NCI-H345 treated with DMSO at 0.1 percent for 48 hours (cell line): ENCODE measurements at regions not wholly inside any gene's neighbourhood (a gene's known extent, or its start where the extent isn't known, plus 50 kb on each side); places are given as distances from the start of the nearest gene placed in this dataset.
"Not testable (repeated sequence)": the region's sequence is repeated elsewhere in the genome, so short reads cannot be mapped to it uniquely, and the experiment has no call there.

ENCODE experiments used
- DNase-seq: peaks from one replicate; lab custom pipeline; 2025; ENCODE audit not compliant: unreplicated experiment; lab: John Stamatoyannopoulos, UW

DNA sequence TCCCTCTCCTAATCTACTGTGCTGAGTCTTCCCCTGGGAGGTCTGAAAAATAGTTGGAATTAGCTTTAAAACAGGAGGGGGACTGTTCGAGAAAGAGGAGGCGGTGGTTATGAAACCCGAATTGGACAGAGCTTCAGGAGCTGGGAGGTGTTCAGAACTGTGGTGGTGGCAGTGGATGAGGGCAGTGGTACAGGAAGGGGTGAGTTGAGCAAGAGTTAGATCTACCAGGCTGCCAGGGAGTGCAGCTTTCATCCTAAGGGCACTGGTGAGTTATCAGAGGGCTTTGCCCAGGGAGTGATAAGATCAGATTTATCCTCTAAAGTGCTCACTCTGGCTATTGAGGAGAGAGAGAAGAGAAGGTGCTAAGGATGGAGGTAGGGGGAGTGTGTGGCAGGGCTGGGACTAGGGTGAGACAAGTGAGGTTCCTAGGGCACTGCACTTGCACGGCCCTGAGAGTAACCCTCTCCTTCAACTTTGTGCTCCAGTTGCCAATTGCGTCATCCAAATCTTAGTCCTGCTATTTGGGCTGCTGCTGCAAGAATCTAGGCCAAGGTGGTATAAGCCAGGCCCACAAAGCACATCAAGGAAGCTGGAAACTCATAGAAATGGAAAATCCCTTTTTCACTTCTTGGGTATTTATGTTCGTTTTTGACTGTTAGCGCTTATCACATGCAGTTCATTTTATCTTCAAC is 540.3 kb downstream of the XYLT1 start:
- DNase-seq = no peak

DNA sequence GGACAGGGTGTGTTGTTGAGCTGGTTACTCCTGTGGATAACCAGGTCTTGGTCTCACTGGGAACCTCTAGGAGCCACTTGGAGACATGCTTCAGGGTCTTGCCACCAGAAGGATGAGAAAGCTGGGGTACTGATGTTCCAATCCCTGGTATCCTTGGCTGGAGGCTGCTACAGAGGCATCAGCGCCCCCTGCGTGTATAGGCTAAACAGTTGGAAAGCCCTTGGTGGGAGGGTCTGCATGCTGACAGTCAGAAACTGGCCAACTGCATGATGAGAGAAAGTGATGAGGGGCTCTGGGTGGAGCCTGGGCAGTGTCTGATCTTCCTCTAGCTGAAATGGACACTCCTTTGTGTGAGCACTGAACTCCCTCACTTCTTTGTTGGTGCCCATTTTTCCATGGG is 536.9 kb downstream of the XYLT1 start:
- DNase-seq = no peak

- DNase-seq = no peak
These were observed 536.1 kb downstream of the XYLT1 start for GRCh38 chr16:16934660-16935059.

- DNase-seq = not testable (repeated sequence)
These were observed 534.9 kb downstream of the XYLT1 start for GRCh38 chr16:16935909-16936308.

DNA sequence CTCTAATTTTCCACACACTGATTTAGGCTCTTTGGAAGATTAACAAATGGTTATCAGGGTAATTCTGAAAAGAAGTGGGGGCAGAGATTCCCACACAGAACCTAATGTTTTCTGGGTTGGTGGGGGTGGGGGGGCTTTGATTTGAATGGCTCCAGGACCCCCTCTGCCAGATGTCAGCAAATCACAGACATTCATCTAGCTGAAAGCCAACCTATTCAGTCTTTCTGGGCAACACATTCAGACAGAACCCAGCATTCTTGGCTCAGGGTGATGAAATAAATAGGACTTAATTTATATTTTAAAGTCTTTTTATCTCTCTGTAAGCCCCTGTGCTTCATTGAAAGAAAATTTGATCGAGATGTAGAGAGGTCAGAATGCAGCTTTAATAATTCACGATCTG is 533.2 kb downstream of the XYLT1 start:
- DNase-seq = no peak

- no peak for DNase-seq
These were observed 532.8 kb downstream of the XYLT1 start for GRCh38 chr16:16938009-16938408.

GRCh38 chr16:16938980-16939379 is 531.8 kb downstream of the XYLT1 start:
- DNase-seq = no peak

DNA sequence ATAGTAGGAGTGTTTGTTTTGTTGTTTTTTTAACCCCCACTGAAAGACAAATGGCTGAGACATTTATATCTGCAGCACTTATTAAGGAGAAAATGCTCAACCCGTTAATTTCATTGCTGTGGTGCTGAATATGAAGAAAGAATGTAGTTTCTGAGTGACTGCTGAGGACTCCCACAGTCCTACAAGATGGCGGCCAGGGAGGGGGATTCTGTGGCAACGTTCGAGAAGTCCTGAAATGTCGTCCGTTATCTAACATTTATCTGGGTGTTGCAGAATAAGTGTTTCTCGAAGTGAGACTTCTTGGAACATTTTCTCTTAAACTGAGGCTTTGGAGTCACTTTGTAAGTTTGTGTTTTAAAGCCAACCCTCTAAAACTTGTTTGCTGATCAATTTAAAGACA is 530.4 kb downstream of the XYLT1 start:
- no peak for DNase-seq

DNA sequence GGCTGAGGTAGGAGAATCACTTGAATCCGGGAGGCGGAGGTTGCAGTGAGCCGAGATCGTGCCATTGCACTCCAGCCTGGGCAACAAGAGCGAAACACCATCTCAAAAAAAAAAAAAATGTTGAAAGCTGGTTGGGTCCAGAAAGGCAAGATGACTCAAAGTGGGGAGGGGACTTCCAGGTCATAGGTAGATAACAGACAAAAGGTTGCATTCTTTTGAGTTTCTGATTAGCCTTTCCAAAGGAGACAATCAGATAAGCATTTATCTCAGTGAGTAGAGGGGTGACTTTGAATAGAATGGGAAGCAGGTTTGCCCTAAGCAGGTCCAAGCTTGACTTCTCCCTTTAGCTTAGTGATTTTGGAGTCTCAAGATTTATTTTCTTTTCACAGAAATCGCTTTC is 527.9 kb downstream of the XYLT1 start:
- not testable (repeated sequence) for DNase-seq

DNA sequence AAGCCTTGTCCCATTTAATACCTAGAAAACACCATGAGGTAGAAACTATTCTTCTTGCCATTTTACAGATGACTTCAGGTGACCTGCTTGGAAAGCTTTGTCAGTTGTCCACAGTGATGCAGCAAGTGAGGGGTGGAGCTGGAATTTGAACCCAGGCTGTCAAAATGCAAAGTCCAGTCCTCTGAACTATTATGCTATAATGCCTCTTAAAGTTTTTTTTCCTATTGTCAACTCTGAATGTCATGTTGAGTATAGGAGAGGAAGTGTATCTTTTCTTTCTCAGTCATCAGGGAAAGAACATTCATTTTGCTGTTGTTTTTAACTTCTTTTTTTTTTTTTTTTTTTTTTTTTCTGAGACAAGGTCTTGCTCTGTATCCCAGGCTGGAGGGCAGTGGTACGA is 525.6 kb downstream of the XYLT1 start:
- no peak for DNase-seq

DNA sequence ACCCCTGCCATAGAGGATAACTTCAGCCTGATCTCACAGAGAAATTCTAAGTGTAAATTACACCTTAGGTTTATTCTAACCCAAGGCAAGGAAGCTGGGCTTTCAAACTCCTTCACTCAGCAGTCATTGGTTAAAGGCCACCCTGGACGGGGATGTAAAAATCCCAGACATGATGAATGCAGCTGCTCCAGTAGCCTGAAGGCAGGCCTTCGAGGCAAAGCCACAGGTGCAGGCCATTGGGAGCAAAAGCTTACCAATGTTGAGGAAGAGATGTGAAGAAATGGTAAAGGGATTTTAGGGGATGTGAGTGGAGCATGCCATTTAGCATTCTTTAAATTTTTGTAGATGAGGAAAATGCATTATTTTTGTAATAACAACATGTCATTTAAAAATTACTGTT is 514.4 kb downstream of the XYLT1 start:
- no peak for DNase-seq

DNA sequence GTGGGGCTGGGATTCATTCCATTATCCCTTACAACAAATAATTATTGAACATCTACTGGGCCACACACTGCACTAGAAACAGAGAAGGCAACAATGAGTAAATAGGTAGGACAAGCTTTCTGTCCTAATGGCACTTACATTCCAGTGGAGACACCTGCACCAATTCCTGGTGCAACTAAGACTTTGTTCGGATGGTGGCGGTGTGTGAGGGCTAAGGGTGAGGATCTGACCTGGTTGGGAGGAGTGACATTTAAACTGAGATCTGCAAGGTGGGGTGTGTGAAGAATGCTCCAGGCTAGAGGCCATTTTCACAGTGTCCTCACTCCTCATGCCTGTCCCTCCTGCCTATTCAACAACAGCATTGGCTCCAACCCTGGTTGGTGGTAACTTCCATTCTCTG is 510.0 kb downstream of the XYLT1 start:
- DNase-seq = no peak

DNA sequence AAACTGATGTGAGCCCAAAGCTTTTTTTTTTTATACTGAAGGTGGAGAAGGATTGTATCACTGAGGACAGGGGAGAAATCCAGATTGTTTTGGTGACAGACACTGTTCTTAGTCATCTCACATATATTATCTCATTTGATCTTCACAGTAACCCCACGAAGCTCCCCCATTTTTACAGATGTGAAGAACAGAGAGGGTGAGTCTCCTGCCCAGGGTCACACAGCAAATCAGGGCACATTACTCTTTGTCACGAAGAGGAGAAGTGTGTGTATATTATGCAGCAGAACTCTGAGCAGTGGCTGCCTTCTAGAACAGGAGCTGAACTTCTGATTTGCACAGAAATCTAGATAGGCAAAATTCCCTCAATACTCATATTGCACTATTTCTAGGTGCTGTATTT is 504.3 kb downstream of the XYLT1 start:
- DNase-seq = no peak

DNA sequence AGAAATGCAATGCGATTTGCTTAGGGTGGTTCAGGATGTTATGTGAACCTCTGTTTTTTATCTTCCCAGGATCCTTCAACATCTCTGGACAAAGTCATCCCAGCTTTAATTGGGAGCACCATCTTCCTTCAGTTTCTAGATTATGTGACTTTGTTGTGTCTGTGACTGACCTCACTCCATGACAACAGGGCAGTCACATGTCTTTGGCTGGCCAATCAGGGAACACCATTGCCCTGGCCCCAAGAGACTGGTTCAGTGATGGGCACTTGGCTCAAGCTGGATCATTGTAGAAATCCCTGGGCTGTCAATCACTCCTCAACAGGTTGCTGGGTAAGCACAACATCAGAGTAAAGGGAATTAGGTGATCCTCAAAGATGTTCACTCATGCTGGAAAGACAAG is 499.7 kb downstream of the XYLT1 start:
- DNase-seq = no peak

DNA sequence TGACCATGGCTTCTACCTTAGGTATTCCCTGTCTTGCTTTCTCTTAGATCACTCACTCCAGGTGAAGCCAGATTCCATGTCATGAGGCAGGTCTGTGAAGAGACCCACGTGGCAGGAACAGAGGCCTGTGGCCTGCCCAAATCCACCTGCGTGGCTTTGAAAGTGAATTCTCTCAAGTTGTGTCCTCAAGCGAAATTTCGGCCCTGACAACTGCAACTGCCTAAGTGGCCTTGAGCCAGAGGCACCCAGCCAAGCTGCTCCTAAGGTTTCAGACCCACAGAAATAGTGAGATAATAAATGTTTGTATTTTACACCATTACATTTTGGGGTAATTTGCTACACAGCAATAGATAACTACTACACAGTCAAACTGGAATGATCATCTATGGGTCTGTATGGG is 497.9 kb downstream of the XYLT1 start:
- DNase-seq = no peak

- no peak for DNase-seq
These were observed 496.8 kb downstream of the XYLT1 start for GRCh38 chr16:16973707-16974591.

DNA sequence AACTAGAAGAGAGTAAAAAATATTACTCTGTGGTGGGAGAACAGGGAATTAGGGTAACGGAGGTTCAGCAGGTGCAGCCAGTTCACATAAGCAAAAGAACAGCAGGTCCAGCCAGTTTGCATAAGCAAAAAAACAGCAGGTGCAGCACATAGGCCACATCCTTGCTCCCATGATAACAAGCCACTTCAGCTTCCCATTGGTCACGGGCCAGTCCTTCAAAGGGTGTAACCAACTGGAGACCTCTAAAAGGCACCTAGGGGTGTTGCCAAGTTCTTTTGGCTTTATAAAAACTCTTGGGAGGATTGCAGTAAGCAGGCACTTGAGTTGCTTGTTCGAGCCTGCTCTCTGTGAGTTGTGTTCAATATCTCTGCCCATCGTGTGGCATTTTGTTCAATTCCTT is 488.1 kb downstream of the XYLT1 start:
- no peak for DNase-seq

- DNase-seq = no peak
These were observed 487.2 kb downstream of the XYLT1 start for GRCh38 chr16:16983582-16983981.

DNA sequence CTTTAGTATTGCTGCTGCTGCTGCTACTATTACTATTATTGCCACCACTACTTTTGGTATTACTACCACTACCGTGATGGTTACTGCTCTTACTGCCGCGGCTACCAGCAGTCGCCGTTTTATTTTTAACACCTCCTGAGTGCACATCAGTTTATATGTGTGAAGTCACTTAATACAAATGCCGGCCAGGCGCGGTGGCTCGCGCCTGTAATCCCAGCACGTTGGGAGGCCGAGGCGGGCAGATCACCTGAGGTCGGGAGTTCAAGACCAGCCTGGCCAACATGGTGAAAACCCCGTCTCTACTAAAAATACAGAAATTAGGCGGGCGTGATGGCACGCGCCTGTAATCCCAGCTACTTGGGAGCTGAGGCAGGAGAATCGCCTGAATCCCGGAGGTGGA is 486.7 kb downstream of the XYLT1 start:
- not testable (repeated sequence) for DNase-seq

DNA sequence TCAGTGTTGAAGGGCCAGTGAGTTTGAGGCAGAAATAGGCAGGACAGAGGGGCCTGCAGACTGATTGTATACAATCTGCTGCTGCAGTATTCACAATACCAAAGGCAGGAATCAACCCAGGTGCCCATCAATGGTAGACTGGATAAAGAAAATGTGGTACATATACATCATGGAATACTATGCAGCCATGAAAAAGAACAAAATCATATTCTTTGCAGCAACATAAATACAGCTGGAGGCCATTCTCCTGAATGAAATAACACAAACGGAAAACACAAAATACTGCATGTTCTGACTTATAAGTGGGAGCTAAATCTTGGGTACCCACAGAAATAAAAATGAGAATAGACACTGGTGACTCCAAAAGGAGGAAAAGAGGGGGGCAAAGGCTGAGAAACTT is 485.1 kb downstream of the XYLT1 start:
- DNase-seq = no peak

GRCh38 chr16:16988963-16989362 is 481.8 kb downstream of the XYLT1 start:
- no peak for DNase-seq

DNA sequence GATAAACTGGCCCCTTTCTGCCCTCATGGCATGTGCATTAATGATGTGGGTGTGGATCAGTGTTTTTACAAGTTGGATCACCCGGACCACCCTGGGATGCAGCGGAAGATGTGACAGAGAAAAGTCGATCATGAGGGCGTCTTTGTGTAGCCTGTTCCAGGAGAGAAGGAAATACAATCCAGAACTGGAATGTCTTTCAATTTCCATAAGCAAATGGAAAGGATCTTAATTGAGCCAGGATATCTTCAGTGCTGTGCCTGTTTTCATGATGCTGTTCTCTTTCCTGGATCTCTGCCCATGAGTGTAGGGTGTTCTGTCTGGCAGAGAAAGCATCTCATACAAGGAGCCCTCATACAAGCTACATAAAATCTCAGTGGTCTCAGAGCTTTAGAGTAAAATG is 481.4 kb downstream of the XYLT1 start:
- DNase-seq = no peak

DNA sequence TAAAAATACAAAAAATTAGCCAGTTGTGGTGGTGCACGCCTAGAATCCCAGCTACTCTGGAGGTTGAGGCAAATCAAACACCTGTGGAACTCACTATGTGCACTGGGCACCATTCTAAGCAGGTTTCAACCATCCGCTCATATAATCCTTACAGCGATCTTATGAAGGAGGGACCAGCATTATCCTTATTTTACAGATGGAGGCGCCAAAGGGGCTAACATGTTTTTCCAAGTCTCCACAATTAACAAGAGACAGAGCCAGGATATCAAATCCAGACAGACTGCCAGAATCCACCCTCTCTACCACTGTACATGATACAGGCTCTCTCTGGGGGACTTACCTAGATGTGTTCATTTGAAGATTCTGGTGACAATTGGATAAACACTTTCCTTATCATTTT is 479.0 kb downstream of the XYLT1 start:
- DNase-seq = no peak
